Ovary (tissue), 1 donor: ENCODE measurements at regions not wholly inside any gene's neighbourhood (a gene's known extent, or its start where the extent isn't known, plus 50 kb on each side); places are given as distances from the start of the nearest gene placed in this dataset.

Experiments used
- EP300 ChIP-seq: sonication (generic); formaldehyde crosslinking; IDR thresholded peaks from one replicate; pipeline ENCODE4 v1.6.1; 2017; ENCODE audit warnings: antibody characterized with exemption
- POLR2A ChIP-seq: fragments of 450-650 bp; IDR thresholded peaks from one replicate; pipeline ENCODE4 v1.6.1; 2017; ENCODE audit warnings: antibody characterized with exemption, mild to moderate bottlenecking, moderate library complexity

- TF ChIP-seq EP300 (no peak), POLR2A (no peak)
Measured at GRCh38 chr16:62883509-62883908, 847.3 kb upstream of the CDH8 start.
